Lower lobe of right lung (tissue), 2 donors: ENCODE measurements at regions not wholly inside any gene's neighbourhood (a gene's known extent, or its start where the extent isn't known, plus 50 kb on each side); places are given as distances from the start of the nearest gene placed in this dataset.
A peak's percentile ranks its signal among the peaks of the same experiment; 100 is the strongest.

Experiments
- ATAC-seq, 2 donors: fragments of 200-7000 bp; cut with Tn5 transposase; one replicate each; pipeline ENCODE4 v1.9.1; 2020 to 2022; ENCODE audit warnings: mild to moderate bottlenecking in 2 of 2, moderate library complexity in 2 of 2
- DNase-seq: peaks from one replicate; pipeline ENCODE4 v3.0.0-alpha.2; 2020
- H3K27ac ChIP-seq: fragments of 200-600 bp; one replicate; pipeline ENCODE4 v1.8.0; 2022
- H3K27me3 ChIP-seq: fragments of 200-600 bp; one replicate; pipeline ENCODE4 v1.8.0; 2022; ENCODE audit warnings: low read depth
- H3K36me3 ChIP-seq: fragments of 200-600 bp; one replicate; pipeline ENCODE4 v1.8.0; 2022; ENCODE audit warnings: mild to moderate bottlenecking
- H3K4me1 ChIP-seq: fragments of 200-600 bp; one replicate; pipeline ENCODE4 v1.8.0; 2022
- H3K4me3 ChIP-seq: fragments of 200-600 bp; one replicate; pipeline ENCODE4 v1.8.0; 2022; ENCODE audit warnings: mild to moderate bottlenecking
- H3K9me3 ChIP-seq: fragments of 200-600 bp; one replicate; pipeline ENCODE4 v1.8.0; 2022
- CTCF ChIP-seq: fragments of 200-600 bp; IDR thresholded peaks from one replicate; pipeline ENCODE4 v1.8.0; 2022; ENCODE audit warnings: antibody characterized with exemption, mild to moderate bottlenecking
- intact Hi-C: fragments of 100-400 bp; cut with DNase I; formaldehyde crosslinking; loops from one replicate; pipeline ENCODE4 v1.11.0; 2022
- donor health status: DM: no; HTN: yes; CAD: no; lungs with severe emphysema.

DNA sequence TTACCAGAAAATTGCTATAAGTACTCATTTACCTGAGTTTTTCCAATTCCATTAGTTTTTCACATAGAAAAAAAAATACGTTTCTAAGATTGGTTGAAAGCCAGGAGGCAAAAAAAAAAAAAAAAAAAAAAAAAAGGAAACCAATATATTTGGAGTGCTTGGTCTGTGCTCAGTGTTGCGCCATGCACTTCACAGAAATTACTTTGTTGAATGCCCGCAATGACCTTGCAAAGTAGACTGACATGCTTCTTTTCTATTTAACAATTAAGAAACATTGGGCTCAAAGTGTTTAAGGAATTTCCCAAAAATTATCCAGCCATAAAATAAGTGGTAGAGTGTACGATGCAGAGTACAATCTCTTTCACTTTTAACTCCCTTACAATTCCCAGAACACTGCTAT lies 65.2 kb upstream of the PAPPA start:
- Histone ChIP-seq H3K27me3 (no peaks in the 10 kb centered on the region), H3K9me3 (no peaks in the 10 kb centered on the region), H3K27ac (no peak overlapping the region), H3K36me3 (no peaks in the 10 kb centered on the region), H3K4me1 (peaks cover 9% of the 10 kb centered on the region), H3K4me3 (no peak overlapping the region)
- DNase-seq (no peak), ATAC-seq (peak; percentile 52 to 86)
- no peak for TF ChIP-seq CTCF
- intact Hi-C loops = no loop called here

GRCh38 chr9:116090030-116090770 lies 63.4 kb upstream of the PAPPA start:
- intact Hi-C loops = no loop called here
- H3K9me3 ChIP-seq = no peaks in the 10 kb centered on the region
- H3K27ac ChIP-seq = no peak overlapping the region
- no peaks in the 10 kb centered on the region for H3K36me3 ChIP-seq
- TF ChIP-seq CTCF = no peak
- DNase-seq (no peak), ATAC-seq (no peak)
- peaks cover 9% of the 10 kb centered on the region for H3K4me1 ChIP-seq
- H3K27me3 ChIP-seq = no peaks in the 10 kb centered on the region
- no peak overlapping the region for H3K4me3 ChIP-seq

GRCh38 chr9:116094846-116095245 lies 58.7 kb upstream of the PAPPA start:
- H3K4me1 ChIP-seq = no peaks in the 10 kb centered on the region
- intact Hi-C loops = no loop called here
- no peaks in the 10 kb centered on the region for H3K27me3 ChIP-seq
- no peak for DNase-seq
- no peaks in the 10 kb centered on the region for H3K36me3 ChIP-seq
- no peaks in the 10 kb centered on the region for H3K9me3 ChIP-seq
- no peak for TF ChIP-seq CTCF
- no peak overlapping the region for H3K27ac ChIP-seq
- H3K4me3 ChIP-seq = no peak overlapping the region
- no peak for ATAC-seq

- no peak for TF ChIP-seq CTCF
Measured at GRCh38 chr9:116095403-116095802, 58.2 kb upstream of the PAPPA start.

DNA sequence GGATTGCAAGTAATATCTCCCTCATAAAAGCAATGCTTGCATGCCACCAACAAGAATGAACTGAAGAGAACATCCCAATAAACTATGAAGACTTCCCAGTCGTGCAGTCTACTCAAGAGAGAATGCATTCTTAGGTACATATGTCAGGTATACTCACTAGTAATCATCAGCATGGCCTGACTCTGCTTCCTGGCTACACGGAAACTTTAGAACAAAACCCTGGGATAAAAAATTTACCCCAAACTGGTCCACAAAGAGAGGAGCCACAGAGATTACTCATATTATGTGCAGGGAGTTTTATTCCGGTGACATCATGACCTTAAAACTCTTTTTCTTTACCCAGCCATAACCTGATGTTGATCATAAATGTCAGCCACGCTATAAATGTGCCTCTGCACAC lies 57.5 kb upstream of the PAPPA start:
- intact Hi-C loops = no loop called here
- no peak for TF ChIP-seq CTCF
- no peak for ATAC-seq

More at GRCh38 chr9:116095403-116095802, 58.2 kb upstream of the PAPPA start:
- ATAC-seq (no peak), DNase-seq (no peak)
- no peaks in the 10 kb centered on the region for H3K36me3 ChIP-seq
- no peak overlapping the region for H3K27ac ChIP-seq
- H3K4me1 ChIP-seq = no peaks in the 10 kb centered on the region
- H3K27me3 ChIP-seq = no peaks in the 10 kb centered on the region
- intact Hi-C loops = no loop called here
- no peak overlapping the region for H3K4me3 ChIP-seq
- no peaks in the 10 kb centered on the region for H3K9me3 ChIP-seq

More for the DNA sequence above, 57.5 kb upstream of the PAPPA start:
- H3K27me3 ChIP-seq = no peaks in the 10 kb centered on the region
- no peak for DNase-seq
- H3K9me3 ChIP-seq = no peaks in the 10 kb centered on the region
- H3K4me3 ChIP-seq = no peak overlapping the region
- no peaks in the 10 kb centered on the region for H3K4me1 ChIP-seq
- no peaks in the 10 kb centered on the region for H3K36me3 ChIP-seq
- no peak overlapping the region for H3K27ac ChIP-seq
